Neuron (in vitro differentiated cells): ENCODE measurements at regions not wholly inside any gene's neighbourhood (a gene's known extent, or its start where the extent isn't known, plus 50 kb on each side); places are given as distances from the start of the nearest gene placed in this dataset.
"Not testable (repeated sequence)": the region's sequence is repeated elsewhere in the genome, so short reads cannot be mapped to it uniquely, and the experiment has no call there.

Experiments
- H2AFZ ChIP-seq: one replicate; pipeline ENCODE4 v1.6.1; 2013; ENCODE audit warnings: low read depth, mild to moderate bottlenecking, inconsistent platforms, low read length, moderate library complexity
- H3K27me3 ChIP-seq: one replicate; pipeline ENCODE4 v1.6.1; 2013; ENCODE audit warnings: low read length; ENCODE audit not compliant: insufficient read depth
- H3K36me3 ChIP-seq: one replicate; pipeline ENCODE4 v1.6.1; 2013; ENCODE audit warnings: low read length; ENCODE audit not compliant: insufficient read depth
- H3K4me1 ChIP-seq: one replicate; pipeline ENCODE4 v1.6.1; 2013; ENCODE audit warnings: low read length; ENCODE audit not compliant: insufficient read depth
- H3K4me3 ChIP-seq: 2 replicates; pipeline ENCODE4 v1.5.1; 2013; ENCODE audit warnings: mild to moderate bottlenecking, low read length, moderate library complexity
- H3K9me3 ChIP-seq: one replicate; pipeline ENCODE4 v1.6.1; 2013; ENCODE audit warnings: low read length

- no peak overlapping the region for H3K4me3 ChIP-seq
- no peaks in the 10 kb centered on the region for H3K27me3 ChIP-seq
- H3K9me3 ChIP-seq: no peaks in the 10 kb centered on the region
- H3K36me3 ChIP-seq: no peaks in the 10 kb centered on the region
- no peaks in the 10 kb centered on the region for H3K4me1 ChIP-seq
- no peak overlapping the region for H2AFZ ChIP-seq
These were observed 314.6 kb upstream of the PDE3A start for GRCh38 chr12:20053782-20054181.

- Histone ChIP-seq H3K9me3 (no peaks in the 10 kb centered on the region), H2AFZ (no peak overlapping the region), H3K4me1 (no peaks in the 10 kb centered on the region), H3K36me3 (no peaks in the 10 kb centered on the region), H3K27me3 (no peaks in the 10 kb centered on the region), H3K4me3 (no peak overlapping the region)
These were observed 312.5 kb upstream of the PDE3A start for GRCh38 chr12:20055856-20056255.

DNA sequence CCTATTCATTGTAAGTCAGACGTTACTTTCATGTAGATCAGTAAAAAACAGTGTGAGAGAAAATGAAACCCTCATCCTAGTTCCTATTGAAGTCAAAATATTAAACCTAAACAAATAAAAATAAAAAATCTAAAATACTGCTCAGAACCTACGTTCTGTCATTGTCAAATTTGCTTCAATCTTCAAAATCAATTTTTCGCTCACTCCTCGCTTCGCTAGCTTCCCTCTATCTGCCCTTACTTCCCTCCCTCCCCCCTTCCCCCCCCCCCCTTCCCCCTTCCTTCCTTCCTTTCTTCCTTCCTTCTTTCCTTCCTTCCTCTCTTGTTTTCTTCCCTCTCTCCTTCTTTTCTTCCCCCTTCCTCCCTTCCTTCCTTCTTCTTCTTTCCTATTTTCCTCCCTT, 310.9 kb upstream of the PDE3A start:
- Histone ChIP-seq H3K36me3 (no peaks in the 10 kb centered on the region), H3K27me3 (no peaks in the 10 kb centered on the region), H2AFZ (no peak overlapping the region), H3K9me3 (no peaks in the 10 kb centered on the region), H3K4me3 (no peak overlapping the region), H3K4me1 (no peaks in the 10 kb centered on the region)

- H3K4me3 ChIP-seq: no peak overlapping the region
- no peaks in the 10 kb centered on the region for H3K9me3 ChIP-seq
- H3K36me3 ChIP-seq: no peaks in the 10 kb centered on the region
- no peak overlapping the region for H2AFZ ChIP-seq
- no peaks in the 10 kb centered on the region for H3K27me3 ChIP-seq
- no peaks in the 10 kb centered on the region for H3K4me1 ChIP-seq
These were observed 305.2 kb upstream of the PDE3A start for GRCh38 chr12:20063116-20063515.

- Histone ChIP-seq H2AFZ (no peak overlapping the region), H3K36me3 (no peaks in the 10 kb centered on the region), H3K4me3 (no peak overlapping the region), H3K9me3 (no peaks in the 10 kb centered on the region), H3K27me3 (no peaks in the 10 kb centered on the region), H3K4me1 (no peaks in the 10 kb centered on the region)
These were observed 290.7 kb upstream of the PDE3A start for GRCh38 chr12:20077618-20078017.

GRCh38 chr12:20089077-20089476, 279.3 kb upstream of the PDE3A start:
- Histone ChIP-seq H3K4me3 (no peak overlapping the region), H3K36me3 (no peaks in the 10 kb centered on the region), H3K9me3 (peaks cover 3% of the 10 kb centered on the region), H3K27me3 (no peaks in the 10 kb centered on the region), H2AFZ (no peak overlapping the region), H3K4me1 (no peaks in the 10 kb centered on the region)

DNA sequence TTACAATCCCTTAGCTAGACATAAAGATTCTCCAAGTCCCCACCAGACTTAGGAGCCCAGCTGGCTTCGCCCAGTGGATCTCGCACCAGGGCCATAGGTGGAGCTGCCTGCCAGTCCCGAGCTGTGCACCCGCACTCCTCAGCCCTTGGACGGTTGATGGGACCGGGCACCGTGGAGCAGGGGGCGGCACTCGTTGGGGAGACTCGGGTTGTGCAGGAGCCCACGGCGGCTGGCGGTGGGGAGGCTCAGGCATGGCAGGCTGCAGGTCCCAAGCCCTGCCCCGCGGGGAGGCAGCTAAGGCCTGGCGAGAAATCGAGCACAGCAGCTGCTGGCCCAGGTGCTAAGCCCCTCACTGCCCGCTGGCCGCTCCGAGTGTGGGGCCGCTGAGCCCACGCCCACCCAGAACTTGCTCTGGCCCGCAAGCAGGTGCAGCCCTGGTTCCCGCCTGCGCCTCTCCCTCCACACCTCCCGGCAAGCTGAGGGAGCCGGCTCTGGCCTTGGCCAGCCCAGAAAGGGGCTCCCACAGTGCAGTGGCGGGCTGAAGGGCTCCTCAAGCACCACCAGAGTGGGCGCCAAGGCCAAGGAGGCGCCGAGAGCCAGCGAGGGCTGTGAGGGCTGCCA, 275.0 kb upstream of the PDE3A start:
- H3K27me3 ChIP-seq, H3K36me3 ChIP-seq, H2AFZ ChIP-seq, H3K4me1 ChIP-seq, H3K4me3 ChIP-seq, H3K9me3 ChIP-seq: not testable (repeated sequence)

GRCh38 chr12:20096430-20096829, 271.9 kb upstream of the PDE3A start:
- H3K36me3 ChIP-seq: no peaks in the 10 kb centered on the region
- no peaks in the 10 kb centered on the region for H3K27me3 ChIP-seq
- no peaks in the 10 kb centered on the region for H3K9me3 ChIP-seq
- no peak overlapping the region for H3K4me3 ChIP-seq
- no peaks in the 10 kb centered on the region for H3K4me1 ChIP-seq
- no peak overlapping the region for H2AFZ ChIP-seq

DNA sequence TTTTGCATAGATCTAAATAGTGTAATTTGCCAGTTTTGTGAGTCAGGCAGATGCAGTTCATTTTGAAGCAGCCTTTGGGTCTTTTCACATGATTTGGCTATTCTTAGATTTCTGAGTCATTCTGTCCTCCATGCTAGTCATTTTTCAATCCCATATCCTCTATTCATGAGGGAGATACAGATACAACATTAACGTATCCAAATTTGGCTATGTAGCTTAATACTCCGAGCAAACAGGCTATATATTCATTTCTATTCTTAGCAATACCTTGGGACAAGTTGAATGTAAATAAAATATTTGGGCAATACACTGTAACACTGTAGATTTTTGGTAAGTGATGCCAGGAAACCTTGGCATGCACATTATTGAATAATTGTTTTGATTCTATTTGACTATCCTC, 270.7 kb upstream of the PDE3A start:
- no peaks in the 10 kb centered on the region for H3K36me3 ChIP-seq

GRCh38 chr12:20099395-20100183, 268.7 kb upstream of the PDE3A start:
- H3K4me1 ChIP-seq: no peaks in the 10 kb centered on the region
- no peak overlapping the region for H3K4me3 ChIP-seq
- no peaks in the 10 kb centered on the region for H3K36me3 ChIP-seq
- no peak overlapping the region for H2AFZ ChIP-seq
- no peaks in the 10 kb centered on the region for H3K27me3 ChIP-seq
- peaks cover 1% of the 10 kb centered on the region for H3K9me3 ChIP-seq

More for the DNA sequence above, 270.7 kb upstream of the PDE3A start:
- Histone ChIP-seq H3K4me1 (no peaks in the 10 kb centered on the region), H3K9me3 (peaks cover 1% of the 10 kb centered on the region), H3K27me3 (no peaks in the 10 kb centered on the region), H3K4me3 (no peak overlapping the region), H2AFZ (no peak overlapping the region)

GRCh38 chr12:20101046-20101445, 267.3 kb upstream of the PDE3A start:
- no peak overlapping the region for H2AFZ ChIP-seq
- H3K4me3 ChIP-seq: no peak overlapping the region
- no peaks in the 10 kb centered on the region for H3K4me1 ChIP-seq
- H3K9me3 ChIP-seq: peaks cover 1% of the 10 kb centered on the region
- H3K36me3 ChIP-seq: no peaks in the 10 kb centered on the region
- H3K27me3 ChIP-seq: no peaks in the 10 kb centered on the region

GRCh38 chr12:20105943-20106342, 262.4 kb upstream of the PDE3A start:
- Histone ChIP-seq H3K4me1 (peaks cover 3% of the 10 kb centered on the region), H3K27me3 (no peaks in the 10 kb centered on the region), H3K4me3 (no peak overlapping the region), H3K9me3 (peaks cover 1% of the 10 kb centered on the region), H2AFZ (no peak overlapping the region), H3K36me3 (no peaks in the 10 kb centered on the region)

GRCh38 chr12:20109676-20110075, 258.7 kb upstream of the PDE3A start:
- Histone ChIP-seq H2AFZ (peak overlapping the region; percentile 19), H3K4me3 (no peak overlapping the region), H3K4me1 (peaks cover 3% of the 10 kb centered on the region), H3K9me3 (no peaks in the 10 kb centered on the region), H3K36me3 (no peaks in the 10 kb centered on the region), H3K27me3 (no peaks in the 10 kb centered on the region)

DNA sequence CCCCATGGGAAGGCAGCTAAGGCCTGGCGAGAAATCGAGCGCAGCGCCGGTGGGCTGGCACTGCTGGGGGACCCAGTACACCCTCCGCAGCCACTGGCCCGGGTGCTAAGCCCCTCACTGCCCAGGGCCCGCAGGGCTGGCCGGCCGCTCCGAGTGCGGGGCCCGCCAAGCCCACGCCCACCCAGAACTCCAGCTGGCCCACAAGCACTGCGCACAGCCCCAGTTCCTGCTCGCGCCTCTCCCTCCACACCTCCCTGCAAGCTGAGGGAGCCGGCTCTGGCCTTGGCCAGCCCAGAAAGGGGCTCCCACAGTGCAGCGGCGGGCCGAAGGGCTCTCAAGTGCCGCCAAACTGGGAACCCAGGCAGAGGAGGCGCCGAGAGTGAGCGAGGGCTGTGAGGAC, 253.0 kb upstream of the PDE3A start:
- H3K36me3 ChIP-seq: not testable (repeated sequence)

More for the DNA sequence above, 253.0 kb upstream of the PDE3A start:
- not testable (repeated sequence) for H3K4me3 ChIP-seq, H3K9me3 ChIP-seq, H3K4me1 ChIP-seq, H3K27me3 ChIP-seq, H2AFZ ChIP-seq
